ENCODE measurements at regions not wholly inside any gene's neighbourhood (a gene's known extent, or its start where the extent isn't known, plus 50 kb on each side); places are given as distances from the start of the nearest gene placed in this dataset.

DNA sequence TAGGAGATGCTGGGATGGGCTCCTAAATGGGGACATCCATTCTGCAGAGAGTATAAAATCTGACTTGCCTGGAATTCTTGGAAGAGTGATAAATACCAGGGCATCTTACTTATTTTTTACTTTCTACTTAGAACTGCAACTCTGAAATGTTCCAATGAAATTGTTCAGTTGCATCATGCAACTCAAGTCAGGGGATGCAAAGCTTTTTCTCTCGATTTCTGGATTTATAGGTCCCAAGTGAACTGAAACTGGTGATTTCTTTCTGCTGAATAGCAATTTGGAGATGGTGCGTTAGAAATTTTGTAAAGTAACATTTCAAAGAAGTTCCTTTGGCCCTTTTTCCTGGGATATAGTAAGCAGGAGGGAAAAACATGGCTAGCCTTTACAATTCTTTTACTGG, 238.4 kb upstream of the CD180 start:
- no peak overlapping the region for H3K4me3 ChIP-seq (replicated peaks; ENCODE audit: low read depth, low read length)
- DNase-seq (ENCODE audit: low read depth) = no peak
- TF ChIP-seq, protein P1, sequence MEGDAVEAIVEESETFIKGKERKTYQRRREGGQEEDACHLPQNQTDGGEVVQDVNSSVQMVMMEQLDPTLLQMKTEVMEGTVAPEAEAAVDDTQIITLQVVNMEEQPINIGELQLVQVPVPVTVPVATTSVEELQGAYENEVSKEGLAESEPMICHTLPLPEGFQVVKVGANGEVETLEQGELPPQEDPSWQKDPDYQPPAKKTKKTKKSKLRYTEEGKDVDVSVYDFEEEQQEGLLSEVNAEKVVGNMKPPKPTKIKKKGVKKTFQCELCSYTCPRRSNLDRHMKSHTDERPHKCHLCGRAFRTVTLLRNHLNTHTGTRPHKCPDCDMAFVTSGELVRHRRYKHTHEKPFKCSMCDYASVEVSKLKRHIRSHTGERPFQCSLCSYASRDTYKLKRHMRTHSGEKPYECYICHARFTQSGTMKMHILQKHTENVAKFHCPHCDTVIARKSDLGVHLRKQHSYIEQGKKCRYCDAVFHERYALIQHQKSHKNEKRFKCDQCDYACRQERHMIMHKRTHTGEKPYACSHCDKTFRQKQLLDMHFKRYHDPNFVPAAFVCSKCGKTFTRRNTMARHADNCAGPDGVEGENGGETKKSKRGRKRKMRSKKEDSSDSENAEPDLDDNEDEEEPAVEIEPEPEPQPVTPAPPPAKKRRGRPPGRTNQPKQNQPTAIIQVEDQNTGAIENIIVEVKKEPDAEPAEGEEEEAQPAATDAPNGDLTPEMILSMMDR (IDR thresholded peaks at IDR 0.05; ENCODE audit: low read length, missing control alignments) = no peak

GRCh38 chr5:67434466-67434865, 237.9 kb upstream of the CD180 start:
- H3K4me3 ChIP-seq (replicated peaks; ENCODE audit: low read depth, low read length) = no peak overlapping the region
- TF ChIP-seq, protein P1 (IDR thresholded peaks at IDR 0.05; ENCODE audit: low read length, missing control alignments) = no peak
- DNase-seq (ENCODE audit: low read depth) = no peak

DNA sequence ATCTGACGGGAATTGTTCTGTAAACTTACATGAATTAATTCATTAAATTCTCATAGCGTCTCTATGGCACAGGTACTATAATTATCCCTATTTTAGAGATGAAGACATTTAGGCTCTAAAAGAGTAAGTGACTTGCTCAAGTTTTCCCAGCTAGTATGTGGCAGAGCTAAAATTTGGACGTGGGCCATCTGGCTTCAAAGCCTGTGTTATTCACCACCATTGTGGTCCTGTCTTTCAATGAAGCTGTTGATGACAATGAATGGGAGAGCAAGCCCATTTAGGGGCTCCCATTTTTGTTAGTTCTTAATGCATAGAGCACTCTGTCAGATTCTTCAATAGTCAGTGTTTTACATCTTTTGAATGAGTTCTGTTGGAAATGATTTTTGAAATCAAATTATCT, 236.0 kb upstream of the CD180 start:
- TF ChIP-seq, protein P1 (IDR thresholded peaks at IDR 0.05; ENCODE audit: low read length, missing control alignments) = no peak
- no peak overlapping the region for H3K4me3 ChIP-seq (replicated peaks; ENCODE audit: low read depth, low read length)
- no peak for DNase-seq (ENCODE audit: low read depth)

DNA sequence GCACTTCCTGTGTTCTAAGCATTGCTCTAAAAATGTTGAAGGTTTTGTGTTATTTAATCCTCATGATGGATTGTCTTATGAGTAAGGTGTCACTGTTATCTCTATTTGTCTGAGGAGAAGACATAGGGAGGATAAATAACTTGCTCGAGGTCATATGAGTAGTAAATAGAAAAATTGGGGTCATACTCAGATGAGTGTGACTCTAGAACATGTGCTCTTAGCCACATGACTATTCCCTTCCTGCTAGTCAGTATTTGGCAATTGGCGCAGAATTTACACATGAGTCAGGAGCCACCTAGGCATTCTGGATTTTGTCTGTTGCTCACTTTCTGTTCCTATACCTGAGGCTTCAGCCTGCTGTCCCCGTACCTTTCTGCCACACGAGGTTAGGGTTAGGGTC, 234.6 kb upstream of the CD180 start:
- peak; percentile 48 for DNase-seq (ENCODE audit: low read depth)
- H3K4me3 ChIP-seq (replicated peaks; ENCODE audit: low read depth, low read length) = no peak overlapping the region
- TF ChIP-seq, protein P1 (IDR thresholded peaks at IDR 0.05; ENCODE audit: low read length, missing control alignments) = no peak

DNA sequence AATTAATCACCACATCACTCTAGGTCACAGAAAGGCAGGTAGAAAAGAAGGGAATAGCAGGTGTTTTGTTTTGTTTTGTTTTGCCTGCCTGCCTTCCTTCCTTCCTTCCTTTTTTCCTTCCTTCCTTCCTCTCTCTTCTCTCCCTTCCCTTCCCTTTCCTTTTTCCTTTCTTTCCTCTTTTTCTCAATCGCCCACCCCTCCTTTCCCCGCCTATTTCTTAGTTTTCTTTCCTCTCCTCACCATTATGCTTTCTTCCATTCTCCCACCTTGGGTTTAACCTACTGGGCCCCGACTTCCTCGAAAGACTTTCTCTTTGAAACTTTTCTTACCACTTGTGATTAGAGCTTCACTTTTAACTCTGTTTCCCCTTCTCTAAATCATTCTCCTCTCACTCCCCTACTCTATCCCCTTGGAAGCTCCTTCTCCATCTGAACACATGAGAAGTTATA, 231.3 kb upstream of the CD180 start:
- no peak for DNase-seq (ENCODE audit: low read depth)
- TF ChIP-seq, protein P1 (IDR thresholded peaks at IDR 0.05; ENCODE audit: low read length, missing control alignments) = no peak
- H3K4me3 ChIP-seq (replicated peaks; ENCODE audit: low read depth, low read length) = no peak overlapping the region

DNA sequence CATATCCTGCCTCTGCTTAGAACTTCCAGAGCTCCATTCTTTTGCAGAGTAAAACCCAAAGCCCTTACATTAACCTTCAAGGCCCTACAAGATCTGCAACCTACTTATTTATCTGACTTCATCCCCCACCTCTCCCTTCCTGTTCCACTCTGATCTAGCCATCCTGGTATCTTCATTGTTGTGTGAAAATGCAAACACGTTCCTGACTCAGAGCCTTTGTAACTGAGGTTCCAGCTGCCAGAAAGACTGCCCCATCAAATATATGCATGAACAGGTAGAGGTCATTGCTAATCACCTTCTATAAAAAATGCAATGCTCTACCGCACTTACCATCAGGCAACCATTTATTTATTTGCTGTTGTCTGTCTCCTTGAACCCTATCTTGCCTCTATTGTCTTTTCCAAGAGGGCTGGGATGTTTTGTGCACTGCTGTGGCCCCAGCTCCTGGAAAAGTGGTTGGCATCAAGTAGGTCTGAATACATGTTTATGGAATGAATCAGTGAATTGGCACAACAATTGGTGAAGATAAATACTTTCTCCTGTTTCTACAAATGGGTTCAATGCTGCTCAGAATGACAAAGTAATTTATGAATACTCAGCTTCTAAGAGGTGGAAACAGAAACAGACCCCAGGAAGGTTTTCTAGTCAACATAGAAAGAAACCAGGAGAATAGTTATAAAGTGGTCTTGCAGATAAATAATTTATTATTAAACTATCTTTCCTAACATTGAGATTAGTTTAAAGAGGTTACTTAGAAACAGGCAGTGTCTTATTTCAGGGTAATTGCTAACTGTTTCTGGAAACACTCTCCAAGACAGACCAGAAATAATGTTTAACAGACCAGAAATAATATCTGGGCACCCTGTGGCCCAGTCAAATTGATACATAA, 230.6 kb upstream of the CD180 start:
- TF ChIP-seq, protein P1 (IDR thresholded peaks at IDR 0.05; ENCODE audit: low read length, missing control alignments) = no peak
- H3K4me3 ChIP-seq (replicated peaks; ENCODE audit: low read depth, low read length) = no peak overlapping the region
- DNase-seq (ENCODE audit: low read depth) = no peak

DNA sequence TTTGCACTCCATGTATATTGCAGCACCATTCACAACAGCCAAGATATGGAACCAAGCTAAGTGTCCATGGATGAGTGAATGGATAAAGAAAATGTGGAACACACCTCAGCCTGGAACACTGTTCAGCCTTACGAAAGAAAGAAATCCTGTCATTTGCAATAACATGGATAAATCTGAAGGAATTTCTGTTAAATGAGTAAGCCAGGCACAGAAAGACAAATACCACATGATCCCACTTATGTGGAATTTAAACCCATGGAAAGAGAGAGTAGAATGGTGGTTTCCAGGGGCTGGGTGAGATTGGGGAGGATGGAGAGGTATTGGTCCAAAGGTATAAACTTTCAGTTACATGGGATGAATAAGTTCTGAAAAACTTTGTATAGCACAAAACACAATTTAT, 228.9 kb upstream of the CD180 start:
- no peak for DNase-seq (ENCODE audit: low read depth)
- H3K4me3 ChIP-seq (replicated peaks; ENCODE audit: low read depth, low read length) = no peak overlapping the region
- TF ChIP-seq, protein P1 (IDR thresholded peaks at IDR 0.05; ENCODE audit: low read length, missing control alignments) = no peak
